GM12878 (cell line): ENCODE measurements at regions not wholly inside any gene's neighbourhood (a gene's known extent, or its start where the extent isn't known, plus 50 kb on each side); places are given as distances from the start of the nearest gene placed in this dataset.

ENCODE experiments used
- ATAC-seq: fragments of 200-7000 bp; cut with Tn5 transposase; 3 replicates; pipeline ENCODE4 v1.9.1; 2020; ENCODE audit warnings: mild to moderate bottlenecking, moderate library complexity
- BruUV-seq: library from RNA; stranded (reverse); fragments of 400-500 nt; replicated peaks from 2 replicates; lab custom pipeline; 2021; lab: Mats Ljungman, UMichigan
- CTCF ChIA-PET: fragments of 300-600 bp; sonication (Branson Sonifier 250); formaldehyde crosslinking; extraction: SDS; loops from one replicate; lab custom pipeline; 2021; ENCODE audit warnings: inconsistent platforms; lab: Yijun Ruan, JAX
- POLR2A ChIA-PET: fragments of 350-600 bp; formaldehyde crosslinking; extraction: SDS; loops from one replicate; lab custom pipeline; 2021; ENCODE audit warnings: inconsistent platforms; lab: Charles Lee
- RAD21 ChIA-PET: fragments of 300-600 bp; sonication (Branson Sonifier 250); formaldehyde crosslinking; loops from one replicate; lab custom pipeline; 2023; ENCODE audit warnings: antibody characterized with exemption; ENCODE audit not compliant: unreplicated experiment; lab: Charles Lee
- SMC1A ChIA-PET: fragments of 300-600 bp; sonication (Branson Sonifier 250); formaldehyde crosslinking; loops from one replicate; lab custom pipeline; 2023; ENCODE audit not compliant: unreplicated experiment, uncharacterized antibody; lab: Charles Lee
- DNase-seq: peaks from one replicate; pipeline ENCODE4 v3.0.0-alpha.2; 2011; ENCODE audit warnings: low read depth, low spot score
- FAIRE-seq: peaks from 3 replicates; lab custom pipeline; 2011; peaks lifted over from hg19 to GRCh38; lab: Jason Lieb, UNC
- H2AFZ ChIP-seq: 2 replicates; pipeline ENCODE4 v1.6.0; 2011; ENCODE audit warnings: low read depth, low read length, control low read depth; ENCODE audit not compliant: control insufficient read depth
- H3K27ac ChIP-seq: 2 replicates; pipeline ENCODE4 v1.5.1; 2011; ENCODE audit warnings: control low read depth; ENCODE audit not compliant: control insufficient read depth, insufficient read depth
- H3K27me3 ChIP-seq, 2 experiments: replicated peaks in 1 of 2; 2 replicates each; pipeline versions ENCODE4 v1.6.0 to v1.6.1; 2011; ENCODE audit warnings: low read length in 1 of 2; ENCODE audit not compliant: control insufficient read depth in 2 of 2, insufficient read depth in 2 of 2
- H3K36me3 ChIP-seq, 2 experiments: 2 replicates each; pipeline ENCODE4 v1.5.1; 2011; ENCODE audit warnings: low read length in 1 of 2; ENCODE audit not compliant: control insufficient read depth in 2 of 2, insufficient read depth in 2 of 2
- H3K4me1 ChIP-seq: 2 replicates; pipeline ENCODE4 v1.6.1; 2011; ENCODE audit warnings: mild to moderate bottlenecking, low read length, moderate library complexity, mixed read lengths; ENCODE audit not compliant: control insufficient read depth, insufficient read depth
- H3K4me2 ChIP-seq: 2 replicates; pipeline ENCODE4 v1.6.0; 2011; ENCODE audit warnings: control low read depth; ENCODE audit not compliant: control insufficient read depth, insufficient read depth
- H3K4me3 ChIP-seq: fragments of 200-600 bp; sonication (generic); 2 replicates; pipeline ENCODE4 v1.5.1; 2016
- H3K79me2 ChIP-seq: 2 replicates; pipeline ENCODE4 v1.6.0; 2011; ENCODE audit warnings: low read length; ENCODE audit not compliant: control insufficient read depth, insufficient read depth
- H3K9ac ChIP-seq: 2 replicates; pipeline ENCODE4 v1.8.0; 2011; ENCODE audit warnings: low read length, control low read depth, mixed read lengths; ENCODE audit not compliant: control insufficient read depth, insufficient read depth
- H3K9me3 ChIP-seq: replicated peaks from 3 replicates; pipeline ENCODE4 v1.5.1; 2011; ENCODE audit warnings: mild to moderate bottlenecking, low read length; ENCODE audit not compliant: control insufficient read depth, insufficient read depth
- H4K20me1 ChIP-seq: 2 replicates; pipeline ENCODE4 v1.6.0; 2011; ENCODE audit not compliant: control insufficient read depth, insufficient read depth
- CBX3 ChIP-seq: fragments of 200-600 bp; sonication (generic); IDR thresholded peaks from 2 replicates; pipeline ENCODE4 v1.6.1; 2016; ENCODE audit warnings: low read depth, borderline replicate concordance
- RAD21 ChIP-seq: IDR thresholded peaks from 2 replicates; pipeline ENCODE4 v1.6.1; 2011; ENCODE audit warnings: mild to moderate bottlenecking, low read depth, low read length, moderate library complexity; ENCODE audit not compliant: insufficient read depth
- SMAD5 ChIP-seq: IDR thresholded peaks from 2 replicates; pipeline ENCODE4 v1.6.1; 2016; ENCODE audit warnings: antibody characterized with exemption, low read depth
- ZNF384 ChIP-seq: IDR thresholded peaks from 2 replicates; pipeline ENCODE4 v1.6.1; 2012; ENCODE audit warnings: low read depth, mild to moderate bottlenecking, low read length, improper control_type of control experiment, borderline replicate concordance
- WGBS: methylation state at CpG from one replicate; pipeline ENCODE4 v1.1.6; 2016; ENCODE audit warnings: low lambda C conversion rate; ENCODE audit not compliant: insufficient replicate concordance, insufficient coverage; ENCODE audit errors: missing lambda C conversion rate; 5-methylcytosine and 5-hydroxymethylcytosine counted together
- in situ Hi-C: fragments of 300-500 bp; cut with MboI; formaldehyde crosslinking; loops from 9 replicates; pipeline ENCODE4 v1.14.3; 2018; ENCODE audit warnings: mixed read lengths
- intact Hi-C: fragments of 100-400 bp; cut with micrococcal nuclease; formaldehyde crosslinking; loops from one replicate; pipeline ENCODE4 v1.14.2; 2022; ENCODE audit not compliant: unreplicated experiment
- TF ChIP-seq, protein P1 (sequence below): fragments of 450-650 bp; IDR thresholded peaks from 2 replicates; pipeline ENCODE4 v1.6.1; 2018; ENCODE audit warnings: borderline replicate concordance, mild to moderate bottlenecking; ENCODE audit not compliant: partially characterized antibody

DNA sequence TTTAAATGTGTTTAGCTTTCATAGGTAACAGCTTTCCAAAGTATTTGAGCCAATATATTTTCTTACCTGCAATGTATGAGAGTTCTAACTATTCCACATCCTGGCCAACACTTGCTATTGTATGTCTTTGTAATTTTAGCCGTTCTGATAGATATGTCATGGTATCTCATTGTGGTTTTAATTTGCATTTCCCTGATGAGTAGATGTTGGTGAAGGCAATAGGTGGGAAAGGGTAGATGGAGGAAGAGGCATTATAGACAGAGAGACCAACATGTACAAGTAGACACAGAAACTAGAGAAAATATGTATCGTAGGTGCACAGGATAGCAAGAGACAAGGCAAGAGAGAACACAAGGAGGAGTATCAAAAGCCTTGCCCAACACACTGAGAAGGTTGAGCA, 54.8 kb upstream of the CCDC71L start:
- Histone ChIP-seq H2AFZ (no peak overlapping the region), H3K27ac (no peak overlapping the region), H3K36me3 (no peaks in the 10 kb centered on the region), H3K4me2 (no peak overlapping the region), H4K20me1 (no peaks in the 10 kb centered on the region), H3K4me3 (no peak overlapping the region), H3K4me1 (peaks cover 22% of the 10 kb centered on the region), H3K79me2 (no peaks in the 10 kb centered on the region), H3K27me3 (no peaks in the 10 kb centered on the region), H3K9me3 (no peaks in the 10 kb centered on the region; the same call in 1 of the 3 replicates), H3K9ac (no peak overlapping the region)
- TF ChIP-seq CBX3 (no peak), ZNF384 (no peak), SMAD5 (no peak), RAD21 (no peak)
- TF ChIP-seq, protein P1, sequence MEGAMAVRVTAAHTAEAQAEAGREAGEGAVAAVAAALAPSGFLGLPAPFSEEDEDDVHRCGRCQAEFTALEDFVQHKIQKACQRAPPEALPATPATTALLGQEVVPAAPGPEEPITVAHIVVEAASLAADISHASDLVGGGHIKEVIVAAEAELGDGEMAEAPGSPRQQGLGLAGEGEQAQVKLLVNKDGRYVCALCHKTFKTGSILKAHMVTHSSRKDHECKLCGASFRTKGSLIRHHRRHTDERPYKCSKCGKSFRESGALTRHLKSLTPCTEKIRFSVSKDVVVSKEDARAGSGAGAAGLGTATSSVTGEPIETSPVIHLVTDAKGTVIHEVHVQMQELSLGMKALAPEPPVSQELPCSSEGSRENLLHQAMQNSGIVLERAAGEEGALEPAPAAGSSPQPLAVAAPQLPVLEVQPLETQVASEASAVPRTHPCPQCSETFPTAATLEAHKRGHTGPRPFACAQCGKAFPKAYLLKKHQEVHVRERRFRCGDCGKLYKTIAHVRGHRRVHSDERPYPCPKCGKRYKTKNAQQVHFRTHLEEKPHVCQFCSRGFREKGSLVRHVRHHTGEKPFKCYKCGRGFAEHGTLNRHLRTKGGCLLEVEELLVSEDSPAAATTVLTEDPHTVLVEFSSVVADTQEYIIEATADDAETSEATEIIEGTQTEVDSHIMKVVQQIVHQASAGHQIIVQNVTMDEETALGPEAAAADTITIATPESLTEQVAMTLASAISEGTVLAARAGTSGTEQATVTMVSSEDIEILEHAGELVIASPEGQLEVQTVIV, result no peak
- intact Hi-C loops (no loop called here), in situ Hi-C loops (no loop called here)
- ATAC-seq, result no peak
- no TSS peak for BruUV-seq
- ChIA-PET SMC1A (no interaction called here), POLR2A (no interaction called here), CTCF (interaction anchor here (0.6 to 1.1 kb wide), 2 partner anchors 55 to 253 kb away, joined by 3 to 4 read pairs; partner anchors contain the start of gene CCDC71L), RAD21 (interaction anchor here (5.5 kb wide), 1 partner anchor 15 kb away, joined by 34 read pairs; no protein-coding TSS in a partner anchor)
- FAIRE-seq, result no peak
- DNase-seq, result no peak
- WGBS, result 52% methylated on average over 2 of the region's 2 CpGs
